Colonic mucosa (tissue), 4 donors: ENCODE measurements at regions not wholly inside any gene's neighbourhood (a gene's known extent, or its start where the extent isn't known, plus 50 kb on each side); places are given as distances from the start of the nearest gene placed in this dataset.

ENCODE experiments used
- DNase-seq: peaks from one replicate; pipeline ENCODE4 v3.0.0-alpha.2; 2020
- H3K27ac ChIP-seq: fragments of 200-600 bp; one replicate; pipeline ENCODE4 v1.8.0; 2021
- H3K27me3 ChIP-seq: fragments of 200-600 bp; one replicate; pipeline ENCODE4 v1.8.0; 2021
- H3K36me3 ChIP-seq: fragments of 200-600 bp; one replicate; pipeline ENCODE4 v1.8.0; 2021
- H3K4me1 ChIP-seq: fragments of 200-600 bp; one replicate; pipeline ENCODE4 v1.8.0; 2021; ENCODE audit warnings: mild to moderate bottlenecking
- H3K4me3 ChIP-seq: fragments of 200-600 bp; one replicate; pipeline ENCODE4 v1.8.0; 2021
- H3K9ac ChIP-seq, 2 donors: one replicate each; pipeline ENCODE4 v1.7.0; 2013; ENCODE audit warnings: control low read depth in 2 of 2, low read depth in 2 of 2, low read length in 2 of 2
- H3K9me3 ChIP-seq: fragments of 200-600 bp; one replicate; pipeline ENCODE4 v1.8.0; 2021
- intact Hi-C: fragments of 100-400 bp; cut with DNase I; formaldehyde crosslinking; loops from one replicate; pipeline ENCODE4 v1.14.1; 2022
- TF ChIP-seq, protein P1 (sequence below): fragments of 200-600 bp; IDR thresholded peaks from one replicate; pipeline ENCODE4 v1.8.0; 2022; ENCODE audit warnings: antibody characterized with exemption, mild to moderate bottlenecking
- donor health status: healthy.
- donor health status: DM: no; HTN: no; CAD: no.
- donor health status: DM: no; HTN: no; CAD: no.

DNA sequence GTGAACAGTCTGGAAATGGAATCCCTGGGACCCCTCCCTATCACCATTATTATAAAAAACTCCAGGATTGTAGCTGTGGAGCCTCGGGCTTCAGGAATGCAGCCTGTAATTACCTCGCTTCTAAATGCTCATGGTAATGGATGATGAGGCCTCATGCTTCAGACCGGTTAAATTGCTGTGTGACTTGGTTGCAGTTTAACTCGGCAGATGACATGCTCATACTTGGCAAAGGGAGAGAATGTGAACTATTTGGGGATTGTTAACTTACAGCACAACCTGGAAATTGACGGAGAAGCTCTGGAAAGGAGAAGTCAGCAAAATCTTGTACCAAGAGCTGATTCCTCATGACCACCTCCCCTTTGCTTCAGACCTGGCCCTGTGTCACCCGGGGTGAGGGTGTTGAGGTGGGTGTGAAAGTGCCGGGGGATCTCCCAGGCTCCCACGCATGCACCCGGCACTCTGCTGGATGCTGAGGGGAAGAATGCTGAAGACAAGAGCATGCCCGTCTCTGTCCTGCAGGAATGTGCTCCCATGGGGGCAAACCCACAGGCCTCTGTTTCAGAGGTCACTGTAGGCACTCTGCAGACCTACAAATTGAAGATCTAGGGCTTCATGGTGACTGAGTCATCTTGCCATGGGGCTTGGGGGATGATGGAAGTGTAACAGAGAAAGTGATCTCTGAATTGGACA, 364.8 kb downstream of the RPS6KC1 start:
- H3K4me3 ChIP-seq, result no peak overlapping the region
- intact Hi-C loops, result no loop called here
- no peak for DNase-seq
- H3K9ac ChIP-seq, result no peak overlapping the region
- no peaks in the 10 kb centered on the region for H3K36me3 ChIP-seq
- no peaks in the 10 kb centered on the region for H3K9me3 ChIP-seq
- H3K27ac ChIP-seq, result no peak overlapping the region
- TF ChIP-seq, protein P1, sequence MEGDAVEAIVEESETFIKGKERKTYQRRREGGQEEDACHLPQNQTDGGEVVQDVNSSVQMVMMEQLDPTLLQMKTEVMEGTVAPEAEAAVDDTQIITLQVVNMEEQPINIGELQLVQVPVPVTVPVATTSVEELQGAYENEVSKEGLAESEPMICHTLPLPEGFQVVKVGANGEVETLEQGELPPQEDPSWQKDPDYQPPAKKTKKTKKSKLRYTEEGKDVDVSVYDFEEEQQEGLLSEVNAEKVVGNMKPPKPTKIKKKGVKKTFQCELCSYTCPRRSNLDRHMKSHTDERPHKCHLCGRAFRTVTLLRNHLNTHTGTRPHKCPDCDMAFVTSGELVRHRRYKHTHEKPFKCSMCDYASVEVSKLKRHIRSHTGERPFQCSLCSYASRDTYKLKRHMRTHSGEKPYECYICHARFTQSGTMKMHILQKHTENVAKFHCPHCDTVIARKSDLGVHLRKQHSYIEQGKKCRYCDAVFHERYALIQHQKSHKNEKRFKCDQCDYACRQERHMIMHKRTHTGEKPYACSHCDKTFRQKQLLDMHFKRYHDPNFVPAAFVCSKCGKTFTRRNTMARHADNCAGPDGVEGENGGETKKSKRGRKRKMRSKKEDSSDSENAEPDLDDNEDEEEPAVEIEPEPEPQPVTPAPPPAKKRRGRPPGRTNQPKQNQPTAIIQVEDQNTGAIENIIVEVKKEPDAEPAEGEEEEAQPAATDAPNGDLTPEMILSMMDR, result no peak
- no peaks in the 10 kb centered on the region for H3K27me3 ChIP-seq
- no peaks in the 10 kb centered on the region for H3K4me1 ChIP-seq

DNA sequence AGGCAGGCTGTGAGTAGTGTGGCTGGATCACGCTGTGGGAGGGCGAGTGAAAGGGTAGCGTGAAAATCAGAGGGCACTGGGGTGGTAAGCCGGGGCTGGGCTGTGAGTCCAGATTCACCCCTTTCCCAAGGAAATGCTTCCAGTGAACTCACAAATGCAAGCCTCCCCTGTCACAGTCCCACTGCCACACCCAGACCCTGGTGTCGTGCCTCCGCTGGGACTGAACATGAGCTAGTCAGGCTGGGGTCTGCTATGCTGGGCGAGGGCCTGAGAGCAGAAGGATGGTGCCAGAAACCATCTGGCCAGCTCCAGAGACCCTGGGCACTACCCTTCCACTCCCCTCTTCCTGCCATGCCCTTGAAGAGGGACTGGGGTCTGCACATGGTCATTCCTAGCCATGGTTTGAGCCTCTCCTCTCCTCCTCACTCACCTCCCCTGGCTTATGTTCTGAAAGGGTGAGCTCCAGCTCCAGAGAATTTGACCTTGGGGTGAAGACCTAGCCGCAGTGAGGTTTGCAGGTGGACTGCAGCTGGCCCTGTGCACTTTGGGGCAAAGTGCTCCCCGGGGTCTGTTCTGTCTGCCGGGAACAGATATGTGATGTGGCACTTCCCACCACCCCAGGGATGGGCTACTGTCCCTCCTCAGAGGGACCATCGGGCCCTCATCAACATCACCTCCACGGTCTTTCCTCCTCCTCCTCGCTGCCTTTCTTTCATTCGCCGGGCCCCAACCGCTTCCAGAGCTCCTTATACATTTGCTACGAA, 365.6 kb downstream of the RPS6KC1 start:
- Histone ChIP-seq H3K27me3 (no peaks in the 10 kb centered on the region), H3K9ac (no peak overlapping the region), H3K4me1 (no peaks in the 10 kb centered on the region), H3K4me3 (no peak overlapping the region), H3K36me3 (no peaks in the 10 kb centered on the region), H3K27ac (no peak overlapping the region), H3K9me3 (no peaks in the 10 kb centered on the region)
- intact Hi-C loops, result no loop called here
- DNase-seq, result no peak
- TF ChIP-seq, protein P1, result no peak

DNA sequence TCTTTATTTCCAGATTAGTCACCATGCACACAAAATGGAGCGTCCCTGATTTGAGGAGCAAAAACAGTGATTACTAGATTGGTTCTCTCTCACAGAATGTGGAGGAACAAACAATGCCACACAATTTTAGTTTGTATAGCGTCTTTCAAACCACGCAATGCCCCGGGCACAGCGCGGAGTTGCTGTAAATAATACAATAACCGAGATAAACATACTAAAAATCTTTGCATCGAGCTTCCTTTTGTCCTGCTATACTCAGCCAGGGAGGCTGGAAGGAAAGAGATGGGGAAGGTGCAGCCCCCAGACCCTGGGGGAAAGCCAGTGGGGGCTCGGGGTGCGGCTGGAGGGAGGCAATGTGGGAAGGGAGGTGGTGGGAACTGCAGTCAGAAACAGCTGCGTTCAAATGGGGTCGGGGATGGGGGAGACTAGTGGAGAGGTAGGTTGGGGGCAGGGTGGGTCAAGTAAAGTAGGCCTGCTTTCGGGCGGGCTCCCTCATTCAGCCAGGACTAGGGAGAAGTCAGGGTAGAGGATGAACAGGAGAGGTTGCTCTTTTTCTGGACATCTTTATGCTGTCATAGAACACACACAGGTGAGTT, 366.3 kb downstream of the RPS6KC1 start:
- no peak overlapping the region for H3K27ac ChIP-seq
- H3K9me3 ChIP-seq, result no peaks in the 10 kb centered on the region
- intact Hi-C loops, result no loop called here
- no peaks in the 10 kb centered on the region for H3K4me1 ChIP-seq
- no peaks in the 10 kb centered on the region for H3K27me3 ChIP-seq
- no peak for DNase-seq
- no peaks in the 10 kb centered on the region for H3K36me3 ChIP-seq
- TF ChIP-seq, protein P1, result no peak
- no peak overlapping the region for H3K9ac ChIP-seq
- H3K4me3 ChIP-seq, result no peak overlapping the region

DNA sequence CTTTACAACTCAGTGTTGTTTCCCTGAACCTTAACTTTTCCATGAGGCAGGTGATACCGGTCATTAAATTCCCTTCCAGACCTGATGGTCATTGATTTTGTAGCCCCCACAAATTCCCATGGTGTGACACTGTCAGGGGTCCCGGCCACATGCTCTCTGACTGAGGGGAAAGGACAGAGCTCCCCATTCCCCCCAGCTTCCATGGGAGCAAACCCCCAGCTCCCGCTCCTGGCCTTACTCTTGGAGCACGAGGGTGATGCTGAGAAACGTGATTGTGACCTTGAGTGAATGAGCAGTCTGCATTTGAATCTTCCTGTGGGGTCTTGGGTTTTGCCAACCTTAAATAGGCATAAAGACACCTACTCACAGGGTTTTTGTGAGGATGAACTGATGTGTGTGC, 366.8 kb downstream of the RPS6KC1 start:
- intact Hi-C loops, result no loop called here

DNA sequence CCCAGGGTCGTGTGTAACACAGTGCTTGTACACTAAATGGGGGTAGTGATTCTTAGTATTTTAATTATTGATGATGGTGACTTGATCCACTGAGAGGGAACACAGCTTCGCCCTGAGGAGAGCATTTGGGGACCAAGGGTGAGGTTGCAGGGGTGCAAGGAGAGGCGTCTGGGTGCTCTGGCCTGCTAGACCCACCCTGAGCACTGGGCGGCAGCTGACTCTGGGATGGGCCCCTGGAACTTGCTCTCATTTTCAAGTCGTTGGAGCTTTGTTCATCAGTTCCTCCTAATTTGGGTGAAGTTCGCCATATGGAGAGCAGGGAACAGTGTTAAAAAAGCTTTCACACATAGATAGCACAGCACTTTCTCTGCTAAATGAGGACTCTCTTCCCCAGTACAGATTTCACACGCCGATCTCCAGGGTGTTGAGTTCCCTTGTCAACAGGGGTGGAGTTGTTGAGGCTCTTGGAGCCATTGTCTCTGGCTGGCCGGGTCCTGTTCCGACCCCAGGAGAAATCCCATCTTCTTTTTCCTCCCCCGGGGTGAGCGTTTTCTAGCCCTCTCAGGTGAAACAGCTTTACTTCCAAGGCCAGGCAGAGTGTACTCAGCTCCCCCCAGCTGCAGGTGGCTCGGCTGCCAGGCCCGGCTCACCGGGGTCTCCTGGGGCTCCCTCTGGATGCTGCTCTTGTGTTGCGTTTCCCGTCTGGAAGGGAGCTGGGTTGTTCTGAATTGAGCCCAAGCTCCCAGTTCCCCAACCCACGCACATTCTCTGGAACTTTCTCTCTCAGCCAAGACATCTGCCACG, 367.4 kb downstream of the RPS6KC1 start:
- H3K9ac ChIP-seq, result no peak overlapping the region
- no peaks in the 10 kb centered on the region for H3K27me3 ChIP-seq
- no peaks in the 10 kb centered on the region for H3K9me3 ChIP-seq
- no peak overlapping the region for H3K4me3 ChIP-seq
- H3K36me3 ChIP-seq, result no peaks in the 10 kb centered on the region
- no peak overlapping the region for H3K27ac ChIP-seq
- H3K4me1 ChIP-seq, result no peaks in the 10 kb centered on the region
- TF ChIP-seq, protein P1, result no peak
- intact Hi-C loops, result no loop called here
- no peak for DNase-seq

More for the DNA sequence above, 366.8 kb downstream of the RPS6KC1 start:
- no peaks in the 10 kb centered on the region for H3K27me3 ChIP-seq
- no peak overlapping the region for H3K4me3 ChIP-seq
- no peak overlapping the region for H3K27ac ChIP-seq
- no peak for DNase-seq
- no peak overlapping the region for H3K9ac ChIP-seq
- H3K36me3 ChIP-seq, result no peaks in the 10 kb centered on the region
- TF ChIP-seq, protein P1, result no peak
- no peaks in the 10 kb centered on the region for H3K4me1 ChIP-seq
- H3K9me3 ChIP-seq, result no peaks in the 10 kb centered on the region
